ENCODE measurements at regions not wholly inside any gene's neighbourhood (a gene's known extent, or its start where the extent isn't known, plus 50 kb on each side); places are given as distances from the start of the nearest gene placed in this dataset.

GRCh38 chr5:147963436-147963835 is 57.1 kb upstream of the C5orf46 start:
- intact Hi-C loops (cut with DNase I, micrococcal nuclease): no loop called here
- TF ChIP-seq CTCF (IDR thresholded peaks at IDR 0.05): no peak
- no peaks in the 10 kb centered on the region for H3K4me1 Mint-ChIP-seq (ENCODE audit: low read depth)
- H3K4me3 ChIP-seq (ENCODE audit: low read length): no peak overlapping the region
- no peaks in the 10 kb centered on the region for H3K4me1 ChIP-seq (ENCODE audit: insufficient read depth, low read length)
- H3K9me3 Mint-ChIP-seq: peaks cover 2% of the 10 kb centered on the region
- no peaks in the 10 kb centered on the region for H3K27me3 ChIP-seq (ENCODE audit: control insufficient read depth in 1 of 2, insufficient read depth in 2 of 2, low read length in 2 of 2)
- H3K27ac Mint-ChIP-seq: no peak overlapping the region
- H3K36me3 ChIP-seq (ENCODE audit: insufficient read depth, low read length): no peaks in the 10 kb centered on the region
- peaks cover 0 to 6% of the 10 kb centered on the region in 2 experiments for H3K9me3 ChIP-seq (ENCODE audit: control insufficient read depth in 1 of 2, insufficient read depth in 1 of 2, low read length in 2 of 2)
- no peak overlapping the region for H3K27ac ChIP-seq (ENCODE audit: low read depth in 1 of 2, low read length in 2 of 2)
- H3K4me3 Mint-ChIP-seq: no peak overlapping the region
- POLR2A ChIA-PET: no interaction called here
- no peak for ATAC-seq (ENCODE audit: poor library complexity)
- DNase-seq: no peak
- H3K36me3 Mint-ChIP-seq (ENCODE audit: low read depth): no peaks in the 10 kb centered on the region
- CTCF ChIA-PET: no interaction called here
- H3K27me3 Mint-ChIP-seq: peaks cover 15% of the 10 kb centered on the region

- DNase-seq (no peak), ATAC-seq (ENCODE audit: poor library complexity) (no peak)
- no peak overlapping the region for H3K4me3 Mint-ChIP-seq
- POLR2A ChIA-PET: no interaction called here
- H3K36me3 Mint-ChIP-seq (ENCODE audit: low read depth): no peaks in the 10 kb centered on the region
- Histone ChIP-seq H3K27ac (ENCODE audit: low read depth in 1 of 2, low read length in 2 of 2) (no peak overlapping the region), H3K4me3 (ENCODE audit: low read length) (no peak overlapping the region), H3K27me3 (ENCODE audit: control insufficient read depth in 1 of 2, insufficient read depth in 2 of 2, low read length in 2 of 2) (no peaks in the 10 kb centered on the region), H3K36me3 (ENCODE audit: insufficient read depth, low read length) (no peaks in the 10 kb centered on the region), H3K4me1 (ENCODE audit: insufficient read depth, low read length) (no peaks in the 10 kb centered on the region), H3K9me3 (ENCODE audit: control insufficient read depth in 1 of 2, insufficient read depth in 1 of 2, low read length in 2 of 2) (peaks cover 0 to 6% of the 10 kb centered on the region in 2 experiments)
- H3K4me1 Mint-ChIP-seq (ENCODE audit: low read depth): no peaks in the 10 kb centered on the region
- peaks cover 2% of the 10 kb centered on the region for H3K9me3 Mint-ChIP-seq
- H3K27ac Mint-ChIP-seq: no peak overlapping the region
- TF ChIP-seq CTCF (IDR thresholded peaks at IDR 0.05): no peak
- intact Hi-C loops (cut with DNase I, micrococcal nuclease): no loop called here
- CTCF ChIA-PET: no interaction called here
- peaks cover 13% of the 10 kb centered on the region for H3K27me3 Mint-ChIP-seq
These were observed 54.9 kb upstream of the C5orf46 start for GRCh38 chr5:147961208-147961749.

GRCh38 chr5:147957901-147958300 is 51.6 kb upstream of the C5orf46 start:
- Mint-ChIP-seq H3K4me3 (no peak overlapping the region), H3K27me3 (no peaks in the 10 kb centered on the region), H3K4me1 (ENCODE audit: low read depth) (no peaks in the 10 kb centered on the region), H3K27ac (no peak overlapping the region), H3K36me3 (ENCODE audit: low read depth) (no peaks in the 10 kb centered on the region), H3K9me3 (peaks cover 2% of the 10 kb centered on the region)
- TF ChIP-seq CTCF (IDR thresholded peaks at IDR 0.05): no peak
- CTCF ChIA-PET: no interaction called here
- H3K27me3 ChIP-seq (ENCODE audit: control insufficient read depth in 1 of 2, insufficient read depth in 2 of 2, low read length in 2 of 2): no peaks in the 10 kb centered on the region
- peaks cover 0 to 6% of the 10 kb centered on the region in 2 experiments for H3K9me3 ChIP-seq (ENCODE audit: control insufficient read depth in 1 of 2, insufficient read depth in 1 of 2, low read length in 2 of 2)
- no peak for DNase-seq
- intact Hi-C loops (cut with DNase I, micrococcal nuclease): no loop called here
- no peak for ATAC-seq (ENCODE audit: poor library complexity)
- no peaks in the 10 kb centered on the region for H3K4me1 ChIP-seq (ENCODE audit: insufficient read depth, low read length)
- no peak overlapping the region for H3K27ac ChIP-seq (ENCODE audit: low read depth in 1 of 2, low read length in 2 of 2)
- no peak overlapping the region for H3K4me3 ChIP-seq (ENCODE audit: low read length)
- H3K36me3 ChIP-seq (ENCODE audit: insufficient read depth, low read length): no peaks in the 10 kb centered on the region
- POLR2A ChIA-PET: no interaction called here

Data from CD4-positive, alpha-beta T cell (primary cell).